ENCODE measurements at regions not wholly inside any gene's neighbourhood (a gene's known extent, or its start where the extent isn't known, plus 50 kb on each side); places are given as distances from the start of the nearest gene placed in this dataset.

GRCh38 chr6:118725944-118726343 lies 74.6 kb upstream of the CEP85L start:
- no peak overlapping the region for H3K9ac ChIP-seq (ENCODE audit: low read length)
- no peaks in the 10 kb centered on the region for H3K9me3 ChIP-seq (ENCODE audit: low read length)
- no peaks in the 10 kb centered on the region for H3K27me3 ChIP-seq (ENCODE audit: low read length)

GRCh38 chr6:118724211-118724610 lies 72.8 kb upstream of the CEP85L start:
- no peaks in the 10 kb centered on the region for H3K27me3 ChIP-seq (ENCODE audit: low read length)
- H4K20me1 ChIP-seq (ENCODE audit: insufficient read depth, low read depth, low read length), result no peaks in the 10 kb centered on the region
- H3K4me3 ChIP-seq (ENCODE audit: low read length), result no peak overlapping the region
- H3K4me1 ChIP-seq (ENCODE audit: low read length), result peaks cover 30% of the 10 kb centered on the region
- no peaks in the 10 kb centered on the region for H3K36me3 ChIP-seq (ENCODE audit: insufficient read depth, low read length)
- no peak overlapping the region for H3K9ac ChIP-seq (ENCODE audit: low read length)
- H3K9me3 ChIP-seq (ENCODE audit: low read length), result no peaks in the 10 kb centered on the region
- H2AFZ ChIP-seq (ENCODE audit: low read length), result 0 out of 2 replicates have a peak overlapping the region, but pooled peaks have one; percentile 2
- no peaks in the 10 kb centered on the region for H3K79me2 ChIP-seq (ENCODE audit: low read length)
- DNase-seq, result no peak
- H3K27ac ChIP-seq (ENCODE audit: low read length), result no peak overlapping the region
- H3K4me2 ChIP-seq (ENCODE audit: low read depth, low read length, poor library complexity, severe bottlenecking), result peak overlapping the region; percentile 31
- H3K9me2 ChIP-seq (replicated peaks; ENCODE audit: insufficient read depth, low read length), result no peaks in the 10 kb centered on the region

More at GRCh38 chr6:118725944-118726343, 74.6 kb upstream of the CEP85L start:
- DNase-seq, result no peak
- Histone ChIP-seq H3K79me2 (ENCODE audit: low read length) (no peaks in the 10 kb centered on the region), H4K20me1 (ENCODE audit: insufficient read depth, low read depth, low read length) (no peaks in the 10 kb centered on the region), H3K4me1 (ENCODE audit: low read length) (peaks cover 17% of the 10 kb centered on the region), H3K4me3 (ENCODE audit: low read length) (no peak overlapping the region), H2AFZ (ENCODE audit: low read length) (no peak overlapping the region), H3K9me2 (replicated peaks; ENCODE audit: insufficient read depth, low read length) (no peaks in the 10 kb centered on the region), H3K27ac (ENCODE audit: low read length) (no peak overlapping the region), H3K36me3 (ENCODE audit: insufficient read depth, low read length) (no peaks in the 10 kb centered on the region), H3K4me2 (ENCODE audit: low read depth, low read length, poor library complexity, severe bottlenecking) (no peak overlapping the region)

GRCh38 chr6:118722829-118723813 lies 71.7 kb upstream of the CEP85L start:
- no peaks in the 10 kb centered on the region for H3K36me3 ChIP-seq (ENCODE audit: insufficient read depth, low read length)
- peaks cover 39% of the 10 kb centered on the region for H3K4me1 ChIP-seq (ENCODE audit: low read length)
- no peaks in the 10 kb centered on the region for H4K20me1 ChIP-seq (ENCODE audit: insufficient read depth, low read depth, low read length)
- H3K9me2 ChIP-seq (replicated peaks; ENCODE audit: insufficient read depth, low read length), result no peaks in the 10 kb centered on the region
- H3K4me2 ChIP-seq (ENCODE audit: low read depth, low read length, poor library complexity, severe bottlenecking), result no peak overlapping the region
- H3K27me3 ChIP-seq (ENCODE audit: low read length), result no peaks in the 10 kb centered on the region
- DNase-seq, result no peak
- no peak overlapping the region for H2AFZ ChIP-seq (ENCODE audit: low read length)
- H3K4me3 ChIP-seq (ENCODE audit: low read length), result no peak overlapping the region
- H3K9ac ChIP-seq (ENCODE audit: low read length), result no peak overlapping the region
- H3K79me2 ChIP-seq (ENCODE audit: low read length), result no peaks in the 10 kb centered on the region
- no peak overlapping the region for H3K27ac ChIP-seq (ENCODE audit: low read length)
- H3K9me3 ChIP-seq (ENCODE audit: low read length), result no peaks in the 10 kb centered on the region

- Histone ChIP-seq H3K4me2 (ENCODE audit: low read depth, low read length, poor library complexity, severe bottlenecking) (peak overlapping the region; percentile 52), H3K27me3 (ENCODE audit: low read length) (no peaks in the 10 kb centered on the region), H3K27ac (ENCODE audit: low read length) (peak overlapping the region; percentile 59), H3K79me2 (ENCODE audit: low read length) (no peaks in the 10 kb centered on the region), H3K9me3 (ENCODE audit: low read length) (no peaks in the 10 kb centered on the region), H3K9ac (ENCODE audit: low read length) (no peak overlapping the region), H3K36me3 (ENCODE audit: insufficient read depth, low read length) (no peaks in the 10 kb centered on the region), H3K4me3 (ENCODE audit: low read length) (no peak overlapping the region), H3K9me2 (replicated peaks; ENCODE audit: insufficient read depth, low read length) (no peaks in the 10 kb centered on the region), H3K4me1 (ENCODE audit: low read length) (peaks cover 40% of the 10 kb centered on the region), H4K20me1 (ENCODE audit: insufficient read depth, low read depth, low read length) (no peaks in the 10 kb centered on the region), H2AFZ (ENCODE audit: low read length) (no peak overlapping the region)
- DNase-seq, result no peak
Observed at GRCh38 chr6:118720125-118720473, 68.7 kb upstream of the CEP85L start.

- Histone ChIP-seq H3K27me3 (ENCODE audit: low read length) (no peaks in the 10 kb centered on the region), H3K4me3 (ENCODE audit: low read length) (no peak overlapping the region; the same call in 1 of the 2 replicates), H3K4me2 (ENCODE audit: low read depth, low read length, poor library complexity, severe bottlenecking) (peak overlapping the region; percentile 52), H3K27ac (ENCODE audit: low read length) (peak overlapping the region; percentile 59), H3K4me1 (ENCODE audit: low read length) (peaks cover 36% of the 10 kb centered on the region), H4K20me1 (ENCODE audit: insufficient read depth, low read depth, low read length) (no peaks in the 10 kb centered on the region), H2AFZ (ENCODE audit: low read length) (peak overlapping the region; percentile 83; the same call in 1 of the 2 replicates), H3K9me2 (replicated peaks; ENCODE audit: insufficient read depth, low read length) (no peaks in the 10 kb centered on the region), H3K79me2 (ENCODE audit: low read length) (no peaks in the 10 kb centered on the region), H3K9me3 (ENCODE audit: low read length) (no peaks in the 10 kb centered on the region), H3K9ac (ENCODE audit: low read length) (peak overlapping the region; percentile 51), H3K36me3 (ENCODE audit: insufficient read depth, low read length) (no peaks in the 10 kb centered on the region)
- peak; percentile 50 for DNase-seq
Observed at GRCh38 chr6:118719351-118720124, 68.1 kb upstream of the CEP85L start.

- no peaks in the 10 kb centered on the region for H3K9me3 ChIP-seq (ENCODE audit: low read length)
- no peaks in the 10 kb centered on the region for H3K36me3 ChIP-seq (ENCODE audit: insufficient read depth, low read length)
- peak overlapping the region; percentile 83; the same call in 1 of the 2 replicates for H2AFZ ChIP-seq (ENCODE audit: low read length)
- H3K4me3 ChIP-seq (ENCODE audit: low read length), result no peak overlapping the region; the same call in 1 of the 2 replicates
- H3K79me2 ChIP-seq (ENCODE audit: low read length), result no peaks in the 10 kb centered on the region
- no peaks in the 10 kb centered on the region for H3K27me3 ChIP-seq (ENCODE audit: low read length)
- no peaks in the 10 kb centered on the region for H4K20me1 ChIP-seq (ENCODE audit: insufficient read depth, low read depth, low read length)
- no peak for DNase-seq
- H3K4me1 ChIP-seq (ENCODE audit: low read length), result peaks cover 30% of the 10 kb centered on the region
- H3K9me2 ChIP-seq (replicated peaks; ENCODE audit: insufficient read depth, low read length), result no peaks in the 10 kb centered on the region
- peak overlapping the region; percentile 52 for H3K4me2 ChIP-seq (ENCODE audit: low read depth, low read length, poor library complexity, severe bottlenecking)
- H3K9ac ChIP-seq (ENCODE audit: low read length), result peak overlapping the region; percentile 51
- peak overlapping the region; percentile 59; the same call in 1 of the 2 replicates for H3K27ac ChIP-seq (ENCODE audit: low read length)
Observed at GRCh38 chr6:118718903-118719302, 67.5 kb upstream of the CEP85L start.

- Histone ChIP-seq H3K9me2 (replicated peaks; ENCODE audit: insufficient read depth, low read length) (no peaks in the 10 kb centered on the region), H3K27ac (ENCODE audit: low read length) (no peak overlapping the region), H4K20me1 (ENCODE audit: insufficient read depth, low read depth, low read length) (no peaks in the 10 kb centered on the region), H3K27me3 (ENCODE audit: low read length) (no peaks in the 10 kb centered on the region), H3K36me3 (ENCODE audit: insufficient read depth, low read length) (no peaks in the 10 kb centered on the region), H3K9ac (ENCODE audit: low read length) (no peak overlapping the region), H2AFZ (ENCODE audit: low read length) (no peak overlapping the region), H3K4me1 (ENCODE audit: low read length) (peaks cover 24% of the 10 kb centered on the region), H3K9me3 (ENCODE audit: low read length) (no peaks in the 10 kb centered on the region), H3K4me2 (ENCODE audit: low read depth, low read length, poor library complexity, severe bottlenecking) (no peak overlapping the region), H3K79me2 (ENCODE audit: low read length) (no peaks in the 10 kb centered on the region), H3K4me3 (ENCODE audit: low read length) (no peak overlapping the region)
- DNase-seq, result no peak
Observed at GRCh38 chr6:118718297-118718696, 66.9 kb upstream of the CEP85L start.

GRCh38 chr6:118717106-118717505 lies 65.7 kb upstream of the CEP85L start:
- Histone ChIP-seq H3K27me3 (ENCODE audit: low read length) (no peaks in the 10 kb centered on the region), H2AFZ (ENCODE audit: low read length) (no peak overlapping the region), H3K9me2 (replicated peaks; ENCODE audit: insufficient read depth, low read length) (no peaks in the 10 kb centered on the region), H3K4me1 (ENCODE audit: low read length) (peaks cover 23% of the 10 kb centered on the region), H4K20me1 (ENCODE audit: insufficient read depth, low read depth, low read length) (no peaks in the 10 kb centered on the region), H3K79me2 (ENCODE audit: low read length) (no peaks in the 10 kb centered on the region), H3K9ac (ENCODE audit: low read length) (no peak overlapping the region), H3K27ac (ENCODE audit: low read length) (no peak overlapping the region), H3K9me3 (ENCODE audit: low read length) (no peaks in the 10 kb centered on the region), H3K4me2 (ENCODE audit: low read depth, low read length, poor library complexity, severe bottlenecking) (no peak overlapping the region), H3K4me3 (ENCODE audit: low read length) (no peak overlapping the region), H3K36me3 (ENCODE audit: insufficient read depth, low read length) (no peaks in the 10 kb centered on the region)
- DNase-seq, result no peak

All from Karpas-422 (cell line).